ENCODE measurements at regions not wholly inside any gene's neighbourhood (a gene's known extent, or its start where the extent isn't known, plus 50 kb on each side); places are given as distances from the start of the nearest gene placed in this dataset.

GRCh38 chr14:43795600-43796228 is 711.4 kb downstream of the FSCB start:
- TF ChIP-seq EZH2 (IDR thresholded peaks at IDR 0.05; ENCODE audit: low read length, missing control alignments) (no peak), CTCF (conservative IDR thresholded peaks at IDR 0.05 in 1 of 2, IDR thresholded peaks at IDR 0.05 in 1 of 2; ENCODE audit: low read depth in 1 of 2, low read length in 2 of 2) (peak; percentile 18 to 37)
